Choroid plexus epithelial cell (primary cell): ENCODE measurements at regions not wholly inside any gene's neighbourhood (a gene's known extent, or its start where the extent isn't known, plus 50 kb on each side); places are given as distances from the start of the nearest gene placed in this dataset.
"Not testable (repeated sequence)": the region's sequence is repeated elsewhere in the genome, so short reads cannot be mapped to it uniquely, and the experiment has no call there.

Experiments
- DNase-seq: peaks from one replicate; pipeline ENCODE4 v3.0.0-alpha.2; 2010; ENCODE audit warnings: low read depth
- H3K4me3 ChIP-seq: 2 replicates; pipeline ENCODE4 v1.5.1; 2011; ENCODE audit warnings: low read depth, mild to moderate bottlenecking, control low read depth, low read length, moderate library complexity
- CTCF ChIP-seq: conservative IDR thresholded peaks from 2 replicates; pipeline ENCODE4 v1.5.1; 2011; ENCODE audit warnings: low read depth, mild to moderate bottlenecking, control low read depth, inconsistent platforms, low read length, moderate library complexity

GRCh38 chr10:36781570-36781969, 343.8 kb upstream of the ANKRD30A start:
- TF ChIP-seq CTCF = no peak
- no peak overlapping the region for H3K4me3 ChIP-seq
- no peak for DNase-seq

DNA sequence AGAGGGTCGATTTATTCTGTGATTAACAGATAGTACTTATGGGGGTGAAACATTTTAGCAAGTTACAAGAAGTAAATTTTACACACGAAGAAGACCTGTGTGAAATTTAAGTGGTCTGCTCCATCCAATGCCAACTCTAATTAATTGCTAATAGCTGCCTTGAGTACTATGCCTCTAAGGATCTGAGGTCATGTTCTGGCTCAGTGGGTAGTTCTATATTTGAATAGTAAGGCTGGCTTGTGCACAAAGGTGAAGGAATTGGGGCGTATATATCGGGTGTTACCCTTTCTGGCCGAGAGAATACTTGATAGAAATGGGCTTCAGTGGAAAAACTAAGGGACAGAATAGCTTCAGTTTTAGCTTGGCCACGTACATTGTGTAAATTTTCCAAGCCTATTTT, 345.2 kb upstream of the ANKRD30A start:
- H3K4me3 ChIP-seq = no peak overlapping the region
- TF ChIP-seq CTCF = no peak
- DNase-seq = no peak

DNA sequence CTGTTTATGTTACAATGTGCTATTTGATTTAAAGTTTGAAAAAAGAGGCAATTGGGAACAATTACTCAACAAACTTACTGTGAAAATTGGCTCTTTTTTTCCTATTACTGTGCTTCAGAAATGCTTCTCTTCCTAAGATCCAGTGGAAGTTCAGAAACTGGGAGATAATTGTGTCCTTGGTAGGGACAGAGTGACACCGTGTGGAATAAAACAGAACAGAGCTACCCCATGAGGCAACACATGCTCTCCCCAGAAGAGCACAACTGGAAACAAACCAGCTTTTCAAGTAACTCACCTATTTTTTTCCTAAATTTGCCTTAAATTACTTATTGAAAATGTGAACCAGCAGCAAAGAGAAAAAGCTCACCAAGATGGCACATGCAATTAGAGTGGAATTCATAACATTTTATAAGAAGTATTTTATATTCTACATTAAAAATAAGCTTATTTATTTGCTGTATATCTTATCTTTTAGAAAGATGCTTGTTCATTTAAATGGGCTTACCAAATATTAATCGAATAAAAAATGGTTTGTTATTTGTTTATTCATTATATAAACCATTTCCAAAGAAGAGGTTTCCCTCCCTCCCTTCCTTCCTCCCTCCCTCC, 346.1 kb upstream of the ANKRD30A start:
- DNase-seq = peak; percentile 91
- H3K4me3 ChIP-seq = no peak overlapping the region
- peak; percentile 85 for TF ChIP-seq CTCF

GRCh38 chr10:36778651-36779050, 346.7 kb upstream of the ANKRD30A start:
- no peak overlapping the region for H3K4me3 ChIP-seq
- no peak for DNase-seq
- no peak for TF ChIP-seq CTCF

GRCh38 chr10:36773652-36774051, 351.7 kb upstream of the ANKRD30A start:
- no peak for TF ChIP-seq CTCF
- DNase-seq = no peak
- no peak overlapping the region for H3K4me3 ChIP-seq

DNA sequence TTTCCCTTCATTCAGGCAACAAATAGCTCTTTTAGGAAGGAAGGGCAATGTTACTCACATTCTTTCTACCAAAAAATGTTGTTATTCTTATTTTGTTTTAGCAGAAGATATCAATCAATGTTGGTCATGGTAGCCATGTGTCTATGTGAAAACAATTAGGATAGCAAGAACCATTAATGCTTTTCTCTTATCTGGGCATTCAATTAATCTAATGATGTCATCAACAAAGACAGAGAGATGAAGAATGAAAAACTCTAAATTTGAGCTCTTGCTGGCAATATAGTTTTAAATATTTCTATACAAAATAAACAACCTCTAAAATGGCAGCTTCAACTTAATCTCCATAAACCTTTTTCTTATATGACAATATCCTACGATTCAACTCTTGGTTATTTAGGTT, 353.7 kb upstream of the ANKRD30A start:
- no peak for TF ChIP-seq CTCF
- DNase-seq = no peak
- H3K4me3 ChIP-seq = no peak overlapping the region

- DNase-seq, H3K4me3 ChIP-seq: not testable (repeated sequence)
These were observed 355.7 kb upstream of the ANKRD30A start for GRCh38 chr10:36769741-36770140.

GRCh38 chr10:36766940-36767339, 358.5 kb upstream of the ANKRD30A start:
- H3K4me3 ChIP-seq = no peak overlapping the region
- no peak for TF ChIP-seq CTCF
- no peak for DNase-seq
